GM12878 (cell line): ENCODE measurements at regions not wholly inside any gene's neighbourhood (a gene's known extent, or its start where the extent isn't known, plus 50 kb on each side); places are given as distances from the start of the nearest gene placed in this dataset.
A peak's percentile ranks its signal among the peaks of the same experiment; 100 is the strongest.

ENCODE experiments used
- ATAC-seq: fragments of 200-7000 bp; cut with Tn5 transposase; 3 replicates; pipeline ENCODE4 v1.9.1; 2020; ENCODE audit warnings: mild to moderate bottlenecking, moderate library complexity
- BruUV-seq: library from RNA; stranded (reverse); fragments of 400-500 nt; replicated peaks from 2 replicates; lab custom pipeline; 2021; lab: Mats Ljungman, UMichigan
- CTCF ChIA-PET: fragments of 300-600 bp; sonication (Branson Sonifier 250); formaldehyde crosslinking; extraction: SDS; loops from one replicate; lab custom pipeline; 2021; ENCODE audit warnings: inconsistent platforms; lab: Yijun Ruan, JAX
- POLR2A ChIA-PET: fragments of 350-600 bp; formaldehyde crosslinking; extraction: SDS; loops from one replicate; lab custom pipeline; 2021; ENCODE audit warnings: inconsistent platforms; lab: Charles Lee
- RAD21 ChIA-PET: fragments of 300-600 bp; sonication (Branson Sonifier 250); formaldehyde crosslinking; loops from one replicate; lab custom pipeline; 2023; ENCODE audit warnings: antibody characterized with exemption; ENCODE audit not compliant: unreplicated experiment; lab: Charles Lee
- SMC1A ChIA-PET: fragments of 300-600 bp; sonication (Branson Sonifier 250); formaldehyde crosslinking; loops from one replicate; lab custom pipeline; 2023; ENCODE audit not compliant: unreplicated experiment, uncharacterized antibody; lab: Charles Lee
- DNase-seq: peaks from one replicate; pipeline ENCODE4 v3.0.0-alpha.2; 2011; ENCODE audit warnings: low read depth, low spot score
- FAIRE-seq: peaks from 3 replicates; lab custom pipeline; 2011; peaks lifted over from hg19 to GRCh38; lab: Jason Lieb, UNC
- H2AFZ ChIP-seq: 2 replicates; pipeline ENCODE4 v1.6.0; 2011; ENCODE audit warnings: low read depth, low read length, control low read depth; ENCODE audit not compliant: control insufficient read depth
- H3K27ac ChIP-seq: 2 replicates; pipeline ENCODE4 v1.5.1; 2011; ENCODE audit warnings: control low read depth; ENCODE audit not compliant: control insufficient read depth, insufficient read depth
- H3K27me3 ChIP-seq, 2 experiments: replicated peaks in 1 of 2; 2 replicates each; pipeline versions ENCODE4 v1.6.0 to v1.6.1; 2011; ENCODE audit warnings: low read length in 1 of 2; ENCODE audit not compliant: control insufficient read depth in 2 of 2, insufficient read depth in 2 of 2
- H3K36me3 ChIP-seq, 2 experiments: 2 replicates each; pipeline ENCODE4 v1.5.1; 2011; ENCODE audit warnings: low read length in 1 of 2; ENCODE audit not compliant: control insufficient read depth in 2 of 2, insufficient read depth in 2 of 2
- H3K4me1 ChIP-seq: 2 replicates; pipeline ENCODE4 v1.6.1; 2011; ENCODE audit warnings: mild to moderate bottlenecking, low read length, moderate library complexity, mixed read lengths; ENCODE audit not compliant: control insufficient read depth, insufficient read depth
- H3K4me2 ChIP-seq: 2 replicates; pipeline ENCODE4 v1.6.0; 2011; ENCODE audit warnings: control low read depth; ENCODE audit not compliant: control insufficient read depth, insufficient read depth
- H3K4me3 ChIP-seq: fragments of 200-600 bp; sonication (generic); 2 replicates; pipeline ENCODE4 v1.5.1; 2016
- H3K79me2 ChIP-seq: 2 replicates; pipeline ENCODE4 v1.6.0; 2011; ENCODE audit warnings: low read length; ENCODE audit not compliant: control insufficient read depth, insufficient read depth
- H3K9ac ChIP-seq: 2 replicates; pipeline ENCODE4 v1.8.0; 2011; ENCODE audit warnings: low read length, control low read depth, mixed read lengths; ENCODE audit not compliant: control insufficient read depth, insufficient read depth
- H3K9me3 ChIP-seq: replicated peaks from 3 replicates; pipeline ENCODE4 v1.5.1; 2011; ENCODE audit warnings: mild to moderate bottlenecking, low read length; ENCODE audit not compliant: control insufficient read depth, insufficient read depth
- H4K20me1 ChIP-seq: 2 replicates; pipeline ENCODE4 v1.6.0; 2011; ENCODE audit not compliant: control insufficient read depth, insufficient read depth
- ATF7 ChIP-seq: fragments of 450-650 bp; IDR thresholded peaks from 2 replicates; pipeline ENCODE4 v1.6.1; 2016; ENCODE audit warnings: low read depth, mild to moderate bottlenecking
- KDM1A ChIP-seq: fragments of 200-600 bp; sonication (generic); IDR thresholded peaks from 2 replicates; pipeline ENCODE4 v1.6.1; 2016; ENCODE audit warnings: borderline replicate concordance
- NBN ChIP-seq: fragments of 450-650 bp; IDR thresholded peaks from 2 replicates; pipeline ENCODE4 v1.6.1; 2016
- NR2C2 ChIP-seq: IDR thresholded peaks from 2 replicates; pipeline ENCODE4 v1.6.1; 2011; ENCODE audit warnings: borderline replicate concordance, low read depth; ENCODE audit not compliant: control insufficient read depth, insufficient read length
- TCF3 ChIP-seq: IDR thresholded peaks from 2 replicates; pipeline ENCODE4 v1.6.1; 2012; ENCODE audit warnings: low read depth, mild to moderate bottlenecking, low read length, borderline replicate concordance; ENCODE audit not compliant: insufficient read depth
- WGBS: methylation state at CpG from one replicate; pipeline ENCODE4 v1.1.6; 2016; ENCODE audit warnings: low lambda C conversion rate; ENCODE audit not compliant: insufficient replicate concordance, insufficient coverage; ENCODE audit errors: missing lambda C conversion rate; 5-methylcytosine and 5-hydroxymethylcytosine counted together
- in situ Hi-C: fragments of 300-500 bp; cut with MboI; formaldehyde crosslinking; loops from 9 replicates; pipeline ENCODE4 v1.14.3; 2018; ENCODE audit warnings: mixed read lengths
- intact Hi-C: fragments of 100-400 bp; cut with micrococcal nuclease; formaldehyde crosslinking; loops from one replicate; pipeline ENCODE4 v1.14.2; 2022; ENCODE audit not compliant: unreplicated experiment

DNA sequence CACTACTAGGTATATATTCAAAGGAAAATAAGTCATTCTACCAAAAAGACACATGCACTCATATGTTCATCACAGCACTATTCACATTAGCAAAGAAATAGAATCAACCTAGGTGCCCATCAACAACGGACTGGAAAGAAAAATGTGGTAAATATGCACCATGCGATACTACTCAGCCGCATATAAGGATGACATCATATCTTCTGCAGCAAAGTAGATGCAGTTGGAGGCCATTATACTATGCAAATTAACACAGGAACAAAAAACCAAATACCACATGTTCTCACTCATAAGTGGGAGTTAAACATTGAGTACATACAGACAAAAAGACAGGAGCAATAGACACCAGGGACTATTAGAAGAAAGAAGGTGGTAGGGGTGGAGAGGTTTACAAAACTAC is 412.1 kb upstream of the CWC22 start:
- 46% methylated on average over 3 of the region's 3 CpGs for WGBS
- no peaks in the 10 kb centered on the region for H4K20me1 ChIP-seq
- H3K4me1 ChIP-seq = no peaks in the 10 kb centered on the region
- H3K4me2 ChIP-seq = no peak overlapping the region
- intact Hi-C loops (no loop called here), in situ Hi-C loops (no loop called here)
- peak; percentile 17; the same call in 1 of the 2 replicates for TF ChIP-seq ATF7
- no peak for TF ChIP-seq NR2C2
- no peak overlapping the region for H3K27ac ChIP-seq
- no peak overlapping the region for H3K4me3 ChIP-seq
- H3K36me3 ChIP-seq = no peaks in the 10 kb centered on the region
- ChIA-PET CTCF (no interaction called here), RAD21 (no interaction called here), SMC1A (no interaction called here), POLR2A (no interaction called here)
- H2AFZ ChIP-seq = no peak overlapping the region
- BruUV-seq = no TSS peak
- H3K9me3 ChIP-seq = no peaks in the 10 kb centered on the region
- H3K79me2 ChIP-seq = no peaks in the 10 kb centered on the region
- H3K27me3 ChIP-seq = no peaks in the 10 kb centered on the region
- no peak overlapping the region for H3K9ac ChIP-seq
- FAIRE-seq = no peak
- DNase-seq = no peak
- ATAC-seq = no peak

DNA sequence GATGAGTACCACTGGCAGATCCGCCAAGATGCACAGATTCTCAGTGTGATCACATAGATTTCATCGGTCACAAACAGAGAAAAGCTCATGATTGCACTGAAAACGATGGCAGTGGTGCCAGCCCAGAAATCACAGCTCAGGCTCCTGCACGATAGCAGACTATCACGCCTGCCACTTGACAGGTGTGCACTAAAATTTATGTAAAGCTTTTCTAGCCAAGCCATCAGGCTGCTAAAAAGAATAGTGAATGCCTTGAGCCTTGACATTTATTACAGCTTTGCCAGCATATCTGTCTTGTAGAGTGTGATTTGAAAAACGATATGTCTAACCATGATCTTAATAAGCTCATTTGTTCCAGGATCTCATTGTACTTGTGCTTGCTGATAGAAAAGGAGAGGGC is 409.5 kb upstream of the CWC22 start:
- Histone ChIP-seq H3K9ac (no peak overlapping the region), H3K27ac (no peak overlapping the region), H4K20me1 (no peaks in the 10 kb centered on the region), H3K4me1 (no peaks in the 10 kb centered on the region), H3K36me3 (no peaks in the 10 kb centered on the region), H3K27me3 (no peaks in the 10 kb centered on the region), H2AFZ (no peak overlapping the region), H3K4me3 (no peak overlapping the region), H3K9me3 (no peaks in the 10 kb centered on the region), H3K4me2 (no peak overlapping the region), H3K79me2 (no peaks in the 10 kb centered on the region)
- TF ChIP-seq NBN (no peak), KDM1A (no peak), TCF3 (no peak)
- no peak; the same call in 2 of the 3 replicates for ATAC-seq
- CTCF ChIA-PET = interaction anchor here (1.0 to 1.5 kb wide), 2 partner anchors 49 to 57 kb away, joined by 4 read pairs; no protein-coding TSS in a partner anchor
- POLR2A ChIA-PET = no interaction called here
- RAD21 ChIA-PET = no interaction called here
- intact Hi-C loops (no loop called here), in situ Hi-C loops (no loop called here)
- no TSS peak for BruUV-seq
- no peak for FAIRE-seq
- no peak for DNase-seq
- 38% methylated on average over 6 of the region's 6 CpGs for WGBS
- SMC1A ChIA-PET = interaction anchor here (0.7 to 2.1 kb wide), 3 partner anchors 12 to 122 kb away, joined by 3 to 7 read pairs (median 4); no protein-coding TSS in a partner anchor
